ENCODE measurements at regions not wholly inside any gene's neighbourhood (a gene's known extent, or its start where the extent isn't known, plus 50 kb on each side); places are given as distances from the start of the nearest gene placed in this dataset.

DNA sequence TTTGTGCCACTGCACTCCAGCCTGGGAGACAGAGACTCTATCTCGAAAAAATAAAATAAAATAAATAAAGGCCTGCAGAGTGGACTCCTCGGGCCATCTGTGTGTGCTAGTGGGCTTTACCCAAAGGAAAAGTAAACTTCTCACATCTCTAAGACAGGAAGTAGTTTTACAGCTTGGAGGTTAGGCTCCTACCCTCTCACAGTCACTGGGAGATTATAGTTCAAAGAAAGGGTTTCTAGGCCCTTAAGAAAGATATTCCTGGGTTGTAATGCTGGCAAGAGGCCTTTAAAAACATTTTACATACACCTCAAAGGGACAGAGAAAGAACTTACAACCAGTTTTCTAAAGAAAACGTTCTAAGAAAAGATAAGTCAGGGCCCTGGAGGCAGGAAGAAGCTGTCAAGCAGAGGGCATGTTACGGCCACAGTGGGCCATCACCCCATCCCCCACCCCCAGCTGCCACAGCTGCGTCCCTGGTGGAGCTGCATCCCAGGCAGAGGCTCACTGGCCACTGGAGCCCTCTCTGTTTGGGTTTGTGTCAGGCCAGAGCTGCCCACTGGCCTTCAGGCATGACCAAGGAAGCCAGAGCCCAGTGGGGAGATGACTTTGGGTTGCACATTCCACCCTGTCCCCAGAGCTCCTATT lies 78.1 kb upstream of the CDK20 start:
- H3K4me1 Mint-ChIP-seq: peaks cover 2% of the 10 kb centered on the region
- no peak overlapping the region for H3K27ac Mint-ChIP-seq
- H3K27me3 Mint-ChIP-seq: no peaks in the 10 kb centered on the region
- CTCF ChIA-PET: no interaction called here
- no peak for DNase-seq
- no peaks in the 10 kb centered on the region for H3K9me3 Mint-ChIP-seq (ENCODE audit: low read depth)
- no peak overlapping the region for H3K4me3 Mint-ChIP-seq
- no peak for ATAC-seq
- no peaks in the 10 kb centered on the region for H3K36me3 Mint-ChIP-seq

DNA sequence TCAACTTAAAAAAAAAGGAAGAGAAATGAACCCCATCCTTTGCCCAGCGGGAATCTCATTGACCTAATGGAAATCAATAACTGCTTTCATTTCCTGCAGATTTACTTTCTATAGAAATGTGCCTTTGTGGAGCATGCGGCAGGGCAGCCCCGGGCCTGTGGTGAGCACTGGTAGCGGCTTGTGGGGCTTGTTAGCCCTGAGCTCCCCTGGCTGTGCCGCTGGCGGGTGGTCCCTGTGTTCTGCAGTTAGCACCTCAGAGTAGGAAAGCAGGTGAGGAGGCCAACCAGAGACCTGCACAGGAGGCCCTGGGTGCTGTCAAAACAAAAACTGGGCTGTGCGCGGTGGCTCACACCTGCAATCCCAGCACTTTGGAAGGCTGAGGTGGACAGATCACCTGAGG lies 76.8 kb upstream of the CDK20 start:
- Mint-ChIP-seq H3K9me3 (ENCODE audit: low read depth) (no peaks in the 10 kb centered on the region), H3K36me3 (no peaks in the 10 kb centered on the region), H3K4me1 (peaks cover 2% of the 10 kb centered on the region), H3K27me3 (peaks cover 3% of the 10 kb centered on the region), H3K4me3 (no peak overlapping the region), H3K27ac (no peak overlapping the region)
- no peak for DNase-seq
- no peak for ATAC-seq
- CTCF ChIA-PET: no interaction called here

GRCh38 chr9:88049677-88050307 lies 75.5 kb upstream of the CDK20 start:
- no peak for ATAC-seq
- CTCF ChIA-PET: no interaction called here
- Mint-ChIP-seq H3K4me1 (peaks cover 2% of the 10 kb centered on the region), H3K4me3 (no peak overlapping the region), H3K27me3 (peaks cover 3% of the 10 kb centered on the region), H3K36me3 (no peaks in the 10 kb centered on the region), H3K27ac (no peak overlapping the region), H3K9me3 (ENCODE audit: low read depth) (no peaks in the 10 kb centered on the region)
- DNase-seq: no peak

- ATAC-seq: no peak
- Mint-ChIP-seq H3K27ac (no peak overlapping the region), H3K4me1 (peaks cover 2% of the 10 kb centered on the region), H3K27me3 (peaks cover 3% of the 10 kb centered on the region), H3K4me3 (no peak overlapping the region), H3K9me3 (ENCODE audit: low read depth) (peaks cover 5% of the 10 kb centered on the region), H3K36me3 (peaks cover 2% of the 10 kb centered on the region)
- CTCF ChIA-PET: no interaction called here
- no peak for DNase-seq
Observed at GRCh38 chr9:88046542-88046941, 72.2 kb upstream of the CDK20 start.

DNA sequence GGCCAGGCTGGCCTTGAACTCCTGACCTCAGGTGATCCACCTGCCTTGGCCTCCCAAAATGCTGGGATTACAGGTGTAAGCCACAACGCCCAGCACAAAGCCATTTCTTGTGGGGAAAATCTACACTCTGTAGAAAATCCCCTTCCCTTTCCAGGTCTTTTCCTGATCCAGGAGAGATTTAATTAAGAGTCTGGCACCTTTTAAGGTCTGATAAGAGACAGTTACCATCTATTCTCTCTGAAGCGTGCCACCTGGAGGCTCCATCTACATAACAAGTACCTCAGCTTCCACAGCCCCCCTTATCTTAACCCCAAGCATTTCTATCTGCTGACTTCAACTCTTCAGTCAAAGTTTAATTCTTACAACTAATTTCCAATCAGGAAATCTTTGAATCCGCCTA lies 71.4 kb upstream of the CDK20 start:
- Mint-ChIP-seq H3K36me3 (peaks cover 2% of the 10 kb centered on the region), H3K9me3 (ENCODE audit: low read depth) (peaks cover 5% of the 10 kb centered on the region), H3K4me3 (no peak overlapping the region), H3K4me1 (peaks cover 2% of the 10 kb centered on the region), H3K27ac (no peak overlapping the region), H3K27me3 (peaks cover 3% of the 10 kb centered on the region)
- CTCF ChIA-PET: no interaction called here
- no peak for DNase-seq
- ATAC-seq: no peak

DNA sequence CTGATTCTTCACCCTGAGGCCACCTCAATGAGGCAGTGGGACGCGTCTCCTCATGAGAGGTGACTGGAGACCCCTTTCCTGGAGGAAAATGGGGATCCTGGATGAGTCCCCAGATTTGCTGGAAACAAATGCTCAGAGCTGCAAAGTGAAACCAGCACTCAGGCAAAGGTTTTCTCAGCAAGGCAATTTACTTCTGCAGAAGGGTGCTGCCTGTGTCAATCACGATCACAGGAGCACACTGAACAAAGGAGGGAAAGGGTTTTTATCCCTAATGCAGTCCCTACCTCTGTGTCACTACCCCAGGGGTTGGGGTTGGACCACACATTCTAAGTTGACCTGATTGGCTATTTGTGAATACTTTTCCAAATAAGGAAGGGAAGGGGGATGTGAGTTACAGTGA lies 69.9 kb upstream of the CDK20 start:
- CTCF ChIA-PET: no interaction called here
- ATAC-seq (no peak), DNase-seq (no peak)
- peaks cover 3% of the 10 kb centered on the region for H3K27me3 Mint-ChIP-seq
- no peak overlapping the region for H3K27ac Mint-ChIP-seq
- H3K4me3 Mint-ChIP-seq: no peak overlapping the region
- H3K4me1 Mint-ChIP-seq: peaks cover 1% of the 10 kb centered on the region
- H3K9me3 Mint-ChIP-seq (ENCODE audit: low read depth): peaks cover 7% of the 10 kb centered on the region
- peaks cover 2% of the 10 kb centered on the region for H3K36me3 Mint-ChIP-seq

GRCh38 chr9:88043647-88044046 lies 69.3 kb upstream of the CDK20 start:
- Mint-ChIP-seq H3K27me3 (peaks cover 3% of the 10 kb centered on the region), H3K27ac (no peak overlapping the region), H3K4me3 (no peak overlapping the region), H3K4me1 (no peaks in the 10 kb centered on the region), H3K36me3 (peaks cover 2% of the 10 kb centered on the region), H3K9me3 (ENCODE audit: low read depth) (peaks cover 7% of the 10 kb centered on the region)
- DNase-seq (no peak), ATAC-seq (no peak)
- CTCF ChIA-PET: no interaction called here

- peaks cover 13% of the 10 kb centered on the region for H3K9me3 Mint-ChIP-seq (ENCODE audit: low read depth)
- H3K4me3 Mint-ChIP-seq: no peak overlapping the region
- H3K4me1 Mint-ChIP-seq: no peaks in the 10 kb centered on the region
- no peak for ATAC-seq
- CTCF ChIA-PET: no interaction called here
- no peak for DNase-seq
- no peaks in the 10 kb centered on the region for H3K27me3 Mint-ChIP-seq
- peaks cover 5% of the 10 kb centered on the region for H3K36me3 Mint-ChIP-seq
- H3K27ac Mint-ChIP-seq: no peak overlapping the region
Observed at GRCh38 chr9:88041447-88041846, 67.1 kb upstream of the CDK20 start.

- DNase-seq: no peak
- ATAC-seq: no peak
- H3K4me1 Mint-ChIP-seq: no peaks in the 10 kb centered on the region
- H3K27me3 Mint-ChIP-seq: peaks cover 3% of the 10 kb centered on the region
- H3K27ac Mint-ChIP-seq: no peak overlapping the region
- CTCF ChIA-PET: no interaction called here
- H3K4me3 Mint-ChIP-seq: no peak overlapping the region
- H3K9me3 Mint-ChIP-seq (ENCODE audit: low read depth): peaks cover 11% of the 10 kb centered on the region
- peaks cover 2% of the 10 kb centered on the region for H3K36me3 Mint-ChIP-seq
Observed at GRCh38 chr9:88037285-88037845, 63.0 kb upstream of the CDK20 start.

DNA sequence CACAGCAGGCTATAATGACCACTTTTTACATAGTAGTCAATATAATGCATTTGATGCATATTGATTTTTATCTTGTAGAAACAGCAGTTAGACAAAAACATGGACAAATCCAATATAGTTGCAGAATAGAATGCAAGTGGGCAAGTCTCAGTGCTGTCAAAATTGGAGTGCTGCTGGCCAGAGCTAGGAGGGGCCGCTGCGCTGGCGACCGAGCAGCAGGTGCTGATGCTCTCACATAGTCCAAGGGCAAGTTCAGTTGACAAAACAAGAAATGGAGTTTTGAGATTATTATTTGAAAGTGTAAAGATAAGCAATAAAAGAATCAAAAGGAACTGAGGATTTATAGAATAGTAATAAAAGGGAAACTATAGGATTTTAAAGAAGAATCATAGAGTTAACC lies 60.6 kb upstream of the CDK20 start:
- Mint-ChIP-seq H3K4me3 (no peak overlapping the region), H3K36me3 (peaks cover 2% of the 10 kb centered on the region), H3K27me3 (peaks cover 3% of the 10 kb centered on the region), H3K9me3 (ENCODE audit: low read depth) (peaks cover 11% of the 10 kb centered on the region), H3K4me1 (no peaks in the 10 kb centered on the region), H3K27ac (no peak overlapping the region)
- CTCF ChIA-PET: no interaction called here
- no peak for DNase-seq
- ATAC-seq: no peak

DNA sequence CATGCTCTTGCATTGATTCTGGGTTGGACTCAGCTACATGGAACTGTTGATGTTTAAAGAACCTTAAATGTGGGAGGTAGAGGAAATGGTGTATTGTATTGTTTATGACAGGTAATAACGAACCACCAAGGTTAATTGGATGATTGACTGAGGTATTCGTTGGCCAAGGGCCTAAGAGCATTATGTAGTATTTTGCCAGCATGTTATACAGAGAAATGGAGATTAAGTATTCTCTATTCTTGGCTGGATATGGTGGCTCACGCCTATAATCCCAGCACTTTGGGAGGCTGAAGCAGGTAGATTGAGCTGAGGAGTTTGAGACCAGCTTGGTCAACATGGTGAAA lies 59.0 kb upstream of the CDK20 start:
- no peak overlapping the region for H3K4me3 Mint-ChIP-seq
- no peaks in the 10 kb centered on the region for H3K4me1 Mint-ChIP-seq
- ATAC-seq (no peak), DNase-seq (no peak)
- no peak overlapping the region for H3K27ac Mint-ChIP-seq
- H3K9me3 Mint-ChIP-seq (ENCODE audit: low read depth): peaks cover 9% of the 10 kb centered on the region
- H3K27me3 Mint-ChIP-seq: peaks cover 3% of the 10 kb centered on the region
- CTCF ChIA-PET: no interaction called here
- peaks cover 2% of the 10 kb centered on the region for H3K36me3 Mint-ChIP-seq

- Mint-ChIP-seq H3K4me3 (no peak overlapping the region), H3K27me3 (peaks cover 3% of the 10 kb centered on the region), H3K36me3 (no peaks in the 10 kb centered on the region), H3K9me3 (ENCODE audit: low read depth) (no peaks in the 10 kb centered on the region), H3K27ac (no peak overlapping the region), H3K4me1 (no peaks in the 10 kb centered on the region)
- CTCF ChIA-PET: no interaction called here
- ATAC-seq (no peak), DNase-seq (no peak)
Observed at GRCh38 chr9:88028338-88028737, 54.0 kb upstream of the CDK20 start.

- CTCF ChIA-PET: no interaction called here
- Mint-ChIP-seq H3K27me3 (no peaks in the 10 kb centered on the region), H3K4me1 (no peaks in the 10 kb centered on the region), H3K9me3 (ENCODE audit: low read depth) (no peaks in the 10 kb centered on the region), H3K27ac (no peak overlapping the region), H3K36me3 (no peaks in the 10 kb centered on the region), H3K4me3 (no peak overlapping the region)
- DNase-seq: no peak
- ATAC-seq: no peak
Observed at GRCh38 chr9:88026118-88026479, 51.8 kb upstream of the CDK20 start.

- DNase-seq (no peak), ATAC-seq (no peak)
- H3K27ac Mint-ChIP-seq: no peak overlapping the region
- CTCF ChIA-PET: no interaction called here
- H3K4me3 Mint-ChIP-seq: no peak overlapping the region
- H3K27me3 Mint-ChIP-seq: no peaks in the 10 kb centered on the region
- no peaks in the 10 kb centered on the region for H3K36me3 Mint-ChIP-seq
- no peaks in the 10 kb centered on the region for H3K9me3 Mint-ChIP-seq (ENCODE audit: low read depth)
- no peaks in the 10 kb centered on the region for H3K4me1 Mint-ChIP-seq
Observed at GRCh38 chr9:88025411-88026117, 51.2 kb upstream of the CDK20 start.

Measured in activated CD8-positive, alpha-beta memory T cell treated with anti-CD3 and anti-CD28 coated beads, Interleukin-2, amount 10 ng/mL, durations not matched to agents 7 days and 5 days (primary cell).